22Rv1 (cell line): ENCODE measurements at regions not wholly inside any gene's neighbourhood (a gene's known extent, or its start where the extent isn't known, plus 50 kb on each side); places are given as distances from the start of the nearest gene placed in this dataset.

Experiments
- H3K27ac ChIP-seq: fragments of 450-650 bp; 2 replicates; pipeline ENCODE4 v1.5.1; 2017
- CTCF ChIP-seq: fragments of 450-650 bp; IDR thresholded peaks from 2 replicates; pipeline ENCODE4 v1.5.1; 2017; ENCODE audit warnings: mild to moderate bottlenecking
- ZFX ChIP-seq: fragments of 450-650 bp; IDR thresholded peaks from 2 replicates; pipeline ENCODE4 v1.6.1; 2017; ENCODE audit warnings: antibody characterized with exemption, borderline replicate concordance

GRCh38 chr5:57094753-57095683, 78.8 kb upstream of the GPBP1 start:
- TF ChIP-seq CTCF (peak; percentile 66), ZFX (no peak)
- H3K27ac ChIP-seq = no peak overlapping the region

GRCh38 chr5:57097526-57097925, 76.3 kb upstream of the GPBP1 start:
- H3K27ac ChIP-seq = no peak overlapping the region
- TF ChIP-seq CTCF = no peak
- TF ChIP-seq ZFX = no peak

GRCh38 chr5:57102189-57102904, 71.5 kb upstream of the GPBP1 start:
- TF ChIP-seq CTCF = no peak
- no peak for TF ChIP-seq ZFX
- no peak overlapping the region for H3K27ac ChIP-seq

GRCh38 chr5:57102905-57103255, 71.0 kb upstream of the GPBP1 start:
- H3K27ac ChIP-seq = no peak overlapping the region
- TF ChIP-seq CTCF = no peak
- no peak for TF ChIP-seq ZFX

GRCh38 chr5:57103317-57103907, 70.4 kb upstream of the GPBP1 start:
- H3K27ac ChIP-seq = no peak overlapping the region
- no peak for TF ChIP-seq CTCF

GRCh38 chr5:57106661-57107060, 67.2 kb upstream of the GPBP1 start:
- TF ChIP-seq ZFX (no peak), CTCF (no peak)
- no peak overlapping the region for H3K27ac ChIP-seq

GRCh38 chr5:57111993-57112392, 61.9 kb upstream of the GPBP1 start:
- no peak overlapping the region for H3K27ac ChIP-seq
- TF ChIP-seq ZFX (no peak), CTCF (no peak)
